GM19395 (cell line): ENCODE measurements at regions not wholly inside any gene's neighbourhood (a gene's known extent, or its start where the extent isn't known, plus 50 kb on each side); places are given as distances from the start of the nearest gene placed in this dataset.
"Not testable (repeated sequence)": the region's sequence is repeated elsewhere in the genome, so short reads cannot be mapped to it uniquely, and the experiment has no call there.

Source experiments
- ATAC-seq: cut with Tn5 transposase; IDR thresholded peaks from one replicate; pipeline ENCODE4 v1.9.1; 2021; ENCODE audit warnings: mild to moderate bottlenecking, moderate library complexity; ENCODE audit not compliant: unreplicated experiment

- ATAC-seq: no peak
Measured at GRCh38 chr2:128670066-128670465, 351.4 kb upstream of the HS6ST1 start.

- not testable (repeated sequence) for ATAC-seq
Measured at GRCh38 chr2:128671981-128672757, 353.5 kb upstream of the HS6ST1 start.

- not testable (repeated sequence) for ATAC-seq
Measured at GRCh38 chr2:128679680-128680079, 361.0 kb upstream of the HS6ST1 start.

GRCh38 chr2:128681507-128681906, 362.8 kb upstream of the HS6ST1 start:
- ATAC-seq: no peak

GRCh38 chr2:128682266-128682665, 363.6 kb upstream of the HS6ST1 start:
- ATAC-seq: no peak

- ATAC-seq: no peak
Measured at GRCh38 chr2:128682729-128683284, 364.1 kb upstream of the HS6ST1 start.

- no peak for ATAC-seq
Measured at GRCh38 chr2:128684523-128684922, 365.9 kb upstream of the HS6ST1 start.

GRCh38 chr2:128685841-128686496, 367.3 kb upstream of the HS6ST1 start:
- ATAC-seq: peak; percentile 55

- ATAC-seq: peak; percentile 77
Measured at GRCh38 chr2:128686497-128686859, 367.8 kb upstream of the HS6ST1 start.

GRCh38 chr2:128686881-128687555, 368.4 kb upstream of the HS6ST1 start:
- no peak for ATAC-seq

- ATAC-seq: no peak
Measured at GRCh38 chr2:128687565-128687964, 368.9 kb upstream of the HS6ST1 start.

- ATAC-seq: no peak
Measured at GRCh38 chr2:128689971-128690370, 371.3 kb upstream of the HS6ST1 start.

GRCh38 chr2:128690431-128690830, 371.8 kb upstream of the HS6ST1 start:
- no peak for ATAC-seq

GRCh38 chr2:128690869-128691268, 372.2 kb upstream of the HS6ST1 start:
- no peak for ATAC-seq

- no peak for ATAC-seq
Measured at GRCh38 chr2:128691526-128691925, 372.9 kb upstream of the HS6ST1 start.

GRCh38 chr2:128692895-128693742, 374.5 kb upstream of the HS6ST1 start:
- ATAC-seq: no peak

- ATAC-seq: no peak
Measured at GRCh38 chr2:128693743-128694029, 375.0 kb upstream of the HS6ST1 start.

GRCh38 chr2:128695646-128696220, 377.1 kb upstream of the HS6ST1 start:
- no peak for ATAC-seq

- no peak for ATAC-seq
Measured at GRCh38 chr2:128696421-128696820, 377.8 kb upstream of the HS6ST1 start.

- ATAC-seq: no peak
Measured at GRCh38 chr2:128701418-128701817, 382.8 kb upstream of the HS6ST1 start.

- ATAC-seq: no peak
Measured at GRCh38 chr2:128702616-128703015, 383.9 kb upstream of the HS6ST1 start.
